Stimulated activated CD4-positive, alpha-beta T cell treated with anti-CD3 and anti-CD28 coated beads, Interleukin-15, amount 100 ng/mL, for 24 hours (primary cell): ENCODE measurements at regions not wholly inside any gene's neighbourhood (a gene's known extent, or its start where the extent isn't known, plus 50 kb on each side); places are given as distances from the start of the nearest gene placed in this dataset.

Source experiments
- DNase-seq: peaks from one replicate; pipeline ENCODE4 v3.0.0-alpha.2; 2020

DNA sequence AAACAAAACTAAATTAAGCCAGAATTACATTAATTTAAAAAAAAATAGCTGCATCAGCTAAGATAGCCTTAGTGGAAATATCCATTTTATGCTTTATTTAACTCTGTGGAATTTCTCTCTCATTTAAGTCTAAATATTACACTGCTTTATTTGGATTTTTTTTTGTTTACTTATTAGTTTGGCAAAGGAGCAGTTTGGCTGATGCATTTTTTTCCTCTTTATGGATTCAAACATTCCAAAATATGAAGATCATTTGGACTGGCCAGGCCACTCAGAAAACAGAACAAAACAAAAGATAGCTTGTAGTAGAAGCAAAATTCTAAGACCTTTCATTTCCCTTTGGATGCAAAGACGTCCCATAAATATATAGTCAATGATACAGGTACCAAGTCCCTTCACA is 707.3 kb upstream of the UBE2E2 start:
- no peak for DNase-seq

- no peak for DNase-seq
Observed at GRCh38 chr3:22496641-22497040, 706.5 kb upstream of the UBE2E2 start.

- DNase-seq = no peak
Observed at GRCh38 chr3:22506871-22507270, 696.3 kb upstream of the UBE2E2 start.

GRCh38 chr3:22507709-22508108 is 695.4 kb upstream of the UBE2E2 start:
- DNase-seq = no peak

DNA sequence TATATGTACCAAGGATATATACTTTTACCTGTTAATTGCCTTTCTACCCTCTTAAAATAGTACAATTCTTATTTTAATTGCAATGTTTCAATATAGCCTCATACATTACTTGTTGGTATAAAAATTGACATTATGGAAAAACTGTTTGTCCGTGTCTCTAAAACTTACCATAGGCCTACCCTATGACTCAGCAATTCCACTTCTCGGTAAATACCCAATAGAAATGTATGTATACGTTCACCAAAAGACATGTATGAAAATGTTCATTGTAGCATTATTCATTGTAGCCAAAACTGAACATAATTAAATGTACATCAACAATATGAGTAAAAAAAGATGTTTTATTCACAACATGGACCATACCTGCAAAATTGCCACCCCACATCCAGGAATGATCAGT is 679.2 kb upstream of the UBE2E2 start:
- DNase-seq = no peak

GRCh38 chr3:22526266-22526837 is 676.8 kb upstream of the UBE2E2 start:
- no peak for DNase-seq

DNA sequence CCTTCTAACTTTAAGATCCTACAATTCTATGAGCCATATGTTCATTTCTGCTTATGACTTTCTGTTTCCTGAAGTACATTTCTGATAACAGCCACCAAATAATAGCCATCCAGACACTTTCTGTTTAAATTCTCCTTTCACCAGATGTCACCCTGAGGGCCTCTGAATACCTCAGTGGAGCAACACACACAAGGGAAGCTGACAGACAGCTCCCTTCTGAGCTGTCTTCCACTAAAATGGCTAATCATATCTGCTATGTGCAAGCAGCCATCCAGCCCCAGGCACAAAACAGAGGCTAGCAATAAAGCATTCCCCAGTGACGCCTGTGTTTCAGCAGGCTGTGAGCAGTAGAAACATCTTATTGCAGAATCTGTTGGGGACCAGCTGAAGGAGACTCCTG is 666.6 kb upstream of the UBE2E2 start:
- no peak for DNase-seq

- no peak for DNase-seq
Observed at GRCh38 chr3:22537560-22537959, 665.6 kb upstream of the UBE2E2 start.

- DNase-seq = no peak
Observed at GRCh38 chr3:22542311-22542710, 660.8 kb upstream of the UBE2E2 start.

GRCh38 chr3:22555753-22556435 is 647.2 kb upstream of the UBE2E2 start:
- DNase-seq = no peak

DNA sequence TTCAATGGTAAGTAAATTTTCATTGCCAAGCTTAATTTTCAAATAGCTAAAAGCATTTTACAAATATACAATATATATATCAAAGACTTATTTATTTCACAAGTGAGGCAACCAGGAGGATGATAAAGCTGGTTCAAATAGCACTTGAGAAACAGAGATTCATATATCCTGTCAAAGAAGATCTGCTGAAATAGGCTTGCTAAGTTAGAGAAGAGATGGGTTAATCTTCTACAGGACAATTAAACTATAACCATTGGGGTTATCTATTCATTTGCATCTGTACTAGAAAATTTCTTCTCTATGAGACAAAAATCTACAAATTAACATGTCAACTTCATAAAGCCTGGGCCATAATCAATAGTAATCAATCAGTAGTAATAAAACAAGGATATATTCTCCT is 637.7 kb upstream of the UBE2E2 start:
- DNase-seq = no peak

DNA sequence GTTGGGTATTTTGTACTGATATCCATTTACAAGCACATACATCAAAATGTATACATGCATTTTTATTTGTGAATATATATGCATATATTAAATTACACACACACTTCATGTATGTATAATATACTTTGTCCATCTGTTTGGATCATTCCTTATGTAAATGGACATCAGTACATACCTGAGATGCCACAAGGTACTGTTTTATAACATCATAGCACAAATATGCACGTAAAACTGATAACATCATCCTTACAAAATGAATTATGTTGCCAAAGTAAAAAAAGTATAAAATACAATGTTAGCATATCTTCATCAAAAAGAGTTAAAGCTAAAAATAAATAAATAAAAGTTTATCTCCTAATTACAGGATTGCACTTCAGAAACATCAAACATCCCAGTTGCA is 634.8 kb upstream of the UBE2E2 start:
- no peak for DNase-seq

DNA sequence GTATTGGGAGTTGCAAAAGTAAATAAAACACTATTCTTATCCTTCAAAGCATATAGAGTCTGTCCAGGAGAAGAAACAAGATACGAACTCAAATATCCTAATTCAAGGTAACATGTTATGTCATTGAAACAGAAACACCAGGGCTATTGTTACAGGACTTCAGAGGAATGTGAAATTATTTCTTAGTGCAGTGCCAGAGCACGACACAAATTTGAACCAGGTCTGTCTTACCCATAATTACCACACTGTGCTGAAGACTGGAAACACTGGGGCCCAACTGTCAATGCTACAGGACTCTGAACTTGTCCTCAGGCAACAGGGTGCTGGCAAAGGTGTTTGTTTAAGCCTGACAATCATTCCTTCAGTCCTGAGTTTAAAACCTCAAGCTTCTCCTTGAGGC is 633.6 kb upstream of the UBE2E2 start:
- DNase-seq = no peak

- no peak for DNase-seq
Observed at GRCh38 chr3:22581007-22581406, 622.1 kb upstream of the UBE2E2 start.

DNA sequence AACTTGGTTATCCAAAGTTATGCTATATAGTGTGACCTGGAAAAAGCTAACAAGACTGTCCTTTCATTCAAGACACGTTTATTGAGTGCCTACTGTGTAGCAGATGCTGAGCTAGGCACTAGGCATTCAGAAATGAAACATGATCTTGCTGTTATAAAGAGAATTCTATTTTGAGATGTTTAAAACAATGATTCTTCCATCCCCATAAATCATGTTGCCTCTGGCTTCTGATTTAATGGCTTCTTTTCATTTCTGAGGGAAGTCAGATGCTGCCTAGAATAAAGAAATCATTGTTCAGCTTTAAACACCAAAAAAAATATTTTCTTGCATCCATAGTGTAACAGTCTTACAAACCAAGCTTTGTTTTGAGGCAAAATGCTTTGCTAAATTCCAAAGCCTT is 620.9 kb upstream of the UBE2E2 start:
- no peak for DNase-seq

GRCh38 chr3:22585504-22585903 is 617.6 kb upstream of the UBE2E2 start:
- no peak for DNase-seq

DNA sequence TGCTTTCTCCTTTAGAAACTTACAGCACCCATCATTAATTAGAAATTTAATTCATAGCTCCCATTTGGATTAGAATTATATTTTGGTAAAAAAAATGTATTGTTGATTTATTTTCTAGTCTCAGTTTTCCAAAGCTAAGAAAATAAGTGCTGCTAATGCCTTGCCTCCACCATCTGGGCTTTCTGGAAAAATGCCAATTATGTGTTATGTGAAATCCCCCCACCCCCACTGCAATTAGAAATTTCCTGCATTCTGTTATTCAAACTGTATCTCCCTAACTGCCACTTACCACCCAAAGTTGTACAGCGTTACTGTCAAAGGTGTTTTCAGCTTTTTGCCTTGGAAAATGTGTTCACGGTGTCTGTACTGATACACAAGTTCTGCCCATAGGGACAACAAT is 617.2 kb upstream of the UBE2E2 start:
- no peak for DNase-seq

GRCh38 chr3:22587446-22587845 is 615.7 kb upstream of the UBE2E2 start:
- no peak for DNase-seq

DNA sequence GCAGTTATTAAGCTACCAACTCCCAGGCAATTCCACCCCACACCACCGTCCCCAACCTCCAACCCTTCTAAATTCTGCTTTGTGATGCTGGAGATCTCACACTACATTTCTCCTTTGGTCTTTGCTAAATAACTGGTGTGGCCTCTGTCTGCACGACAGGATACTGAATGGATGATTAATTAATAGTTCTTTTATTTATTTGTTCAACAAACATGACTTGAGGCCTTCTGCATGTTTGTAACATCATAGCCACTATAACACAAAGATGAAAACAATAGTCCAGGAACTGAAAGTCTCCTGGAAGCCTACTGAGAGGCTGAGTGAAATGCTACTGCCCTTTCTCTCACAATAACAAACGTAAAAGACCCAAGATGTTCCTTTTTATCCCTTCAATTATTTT is 609.5 kb upstream of the UBE2E2 start:
- DNase-seq = no peak

DNA sequence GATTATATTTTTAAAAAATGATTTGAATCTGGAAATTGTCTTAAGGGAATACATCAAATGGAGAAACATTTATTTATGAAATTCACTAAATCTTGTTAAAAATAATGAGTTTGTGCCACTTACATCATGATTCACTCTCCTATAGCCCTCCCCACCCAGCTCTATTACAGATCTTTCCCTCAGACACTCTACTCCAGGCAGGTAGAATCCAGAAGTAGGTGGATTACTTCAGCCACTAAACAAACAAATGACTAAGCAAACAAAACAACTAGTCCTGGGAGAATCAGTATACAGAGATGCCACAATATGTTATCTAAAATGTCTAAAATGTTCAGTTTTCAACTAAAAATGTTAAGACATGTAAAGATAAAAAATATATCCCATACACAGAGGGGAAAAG is 608.1 kb upstream of the UBE2E2 start:
- DNase-seq = no peak

- no peak for DNase-seq
Observed at GRCh38 chr3:22606461-22606860, 596.7 kb upstream of the UBE2E2 start.

GRCh38 chr3:22606938-22607337 is 596.2 kb upstream of the UBE2E2 start:
- DNase-seq = no peak

DNA sequence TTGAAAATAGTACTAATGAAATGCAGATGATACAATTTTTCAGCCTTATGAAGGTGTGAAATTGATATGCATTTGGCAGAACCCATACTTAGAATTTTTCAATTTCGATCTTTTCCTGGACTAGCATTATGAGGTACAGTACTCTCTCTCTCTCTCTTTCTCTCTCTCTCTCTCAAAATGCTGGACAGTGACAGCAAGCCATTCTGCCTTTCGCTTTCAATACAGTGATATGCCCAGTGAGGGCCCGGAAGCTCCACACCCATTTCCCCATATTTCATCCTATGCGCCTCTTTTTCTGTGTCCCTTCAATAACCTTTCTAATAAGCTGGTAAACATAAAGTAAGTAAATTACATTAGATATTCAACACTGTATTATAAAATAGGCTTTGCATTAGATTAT is 595.0 kb upstream of the UBE2E2 start:
- DNase-seq = no peak

DNA sequence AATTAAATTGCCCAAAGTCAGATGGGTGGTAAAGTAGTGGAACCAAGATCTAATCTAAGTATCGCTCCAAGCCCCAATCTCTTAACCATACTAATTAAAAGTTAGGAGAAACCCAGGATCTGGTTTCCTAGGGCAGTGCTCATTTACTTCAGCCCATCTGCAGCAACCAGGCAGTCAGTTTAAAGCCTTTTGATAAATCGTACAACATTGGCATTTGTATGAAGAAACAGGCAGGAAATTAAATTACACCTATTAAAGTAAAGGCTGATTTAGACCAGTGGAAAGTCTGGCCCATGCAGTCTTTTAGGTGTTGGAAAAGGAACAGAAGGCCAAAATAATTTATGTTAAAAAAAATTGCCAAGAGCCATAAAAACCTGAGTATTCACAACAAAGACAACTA is 594.4 kb upstream of the UBE2E2 start:
- no peak for DNase-seq

DNA sequence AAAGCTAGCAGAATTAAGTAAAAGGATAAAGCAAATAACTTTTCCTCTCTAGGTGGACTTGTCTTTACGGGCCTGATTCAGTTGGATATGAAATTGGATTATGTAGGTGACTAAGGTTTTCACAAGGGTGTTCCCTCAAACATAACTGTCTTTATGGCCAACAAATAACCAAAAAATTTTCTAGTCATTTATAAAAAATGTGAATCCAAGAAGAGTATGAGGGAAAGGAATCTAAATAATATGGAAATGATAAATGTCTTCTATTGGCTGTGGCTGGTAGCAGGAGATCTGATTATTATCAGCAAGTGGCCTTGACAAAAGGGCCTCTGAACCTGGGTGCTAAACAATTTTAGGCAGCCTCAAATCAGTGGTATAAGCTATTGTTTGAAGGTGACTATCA is 594.0 kb upstream of the UBE2E2 start:
- DNase-seq = no peak
